ENCODE measurements at regions not wholly inside any gene's neighbourhood (a gene's known extent, or its start where the extent isn't known, plus 50 kb on each side); places are given as distances from the start of the nearest gene placed in this dataset.

DNA sequence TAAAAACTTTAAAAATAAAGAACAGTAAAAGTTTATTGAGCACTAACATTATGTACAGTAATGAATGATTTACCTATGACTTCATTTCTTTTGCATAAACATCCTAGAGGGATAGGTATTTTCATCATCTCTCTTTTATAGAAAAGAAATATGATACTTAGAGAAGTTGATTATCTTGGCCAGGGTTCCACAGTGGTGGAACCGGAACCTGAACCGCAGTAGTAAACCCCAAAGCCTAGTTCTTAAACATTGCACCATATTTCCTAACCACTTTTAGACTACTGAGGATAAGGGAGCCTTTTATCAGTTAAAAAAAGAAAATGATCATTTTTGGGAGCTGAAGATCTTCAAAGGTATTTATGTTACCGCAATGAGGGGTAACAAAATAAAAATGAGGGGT is 205.7 kb upstream of the SGCD start:
- TF ChIP-seq CTCF (IDR thresholded peaks at IDR 0.05; ENCODE audit: borderline replicate concordance, extremely low read depth, low read length, poor library complexity, severe bottlenecking) = no peak
- no peak for TF ChIP-seq EZH2 (IDR thresholded peaks at IDR 0.05; ENCODE audit: borderline replicate concordance, low read depth, low read length, severe bottlenecking)

Measured in DND-41 (cell line).